AG09319 (cell line): ENCODE measurements at regions not wholly inside any gene's neighbourhood (a gene's known extent, or its start where the extent isn't known, plus 50 kb on each side); places are given as distances from the start of the nearest gene placed in this dataset.
"Not testable (repeated sequence)": the region's sequence is repeated elsewhere in the genome, so short reads cannot be mapped to it uniquely, and the experiment has no call there.

Experiments used
- DNase-seq: peaks from one replicate; pipeline ENCODE4 v3.0.0-alpha.2; 2010; ENCODE audit warnings: low read depth; ENCODE audit errors: extremely low read depth

DNA sequence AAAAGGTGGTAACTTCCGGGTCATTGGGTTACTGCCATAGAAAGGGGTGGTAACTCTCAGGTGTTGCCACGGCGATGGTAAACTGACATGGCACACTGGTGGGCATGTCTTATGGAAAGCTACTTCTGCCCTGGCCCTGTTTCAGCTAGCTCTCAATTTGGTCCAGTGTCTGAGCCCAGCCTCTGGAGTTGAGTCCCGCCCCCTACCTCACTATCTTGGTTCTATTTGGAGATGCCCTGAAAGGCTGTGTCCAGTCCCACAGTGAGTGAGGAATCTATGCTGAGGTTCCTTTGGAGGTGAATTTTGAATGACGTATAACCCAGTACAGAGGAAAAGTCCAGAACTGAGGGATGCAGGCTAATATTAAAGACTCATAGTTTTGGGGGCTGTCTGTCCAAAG is 230.4 kb upstream of the PLGLB1 start:
- not testable (repeated sequence) for DNase-seq

DNA sequence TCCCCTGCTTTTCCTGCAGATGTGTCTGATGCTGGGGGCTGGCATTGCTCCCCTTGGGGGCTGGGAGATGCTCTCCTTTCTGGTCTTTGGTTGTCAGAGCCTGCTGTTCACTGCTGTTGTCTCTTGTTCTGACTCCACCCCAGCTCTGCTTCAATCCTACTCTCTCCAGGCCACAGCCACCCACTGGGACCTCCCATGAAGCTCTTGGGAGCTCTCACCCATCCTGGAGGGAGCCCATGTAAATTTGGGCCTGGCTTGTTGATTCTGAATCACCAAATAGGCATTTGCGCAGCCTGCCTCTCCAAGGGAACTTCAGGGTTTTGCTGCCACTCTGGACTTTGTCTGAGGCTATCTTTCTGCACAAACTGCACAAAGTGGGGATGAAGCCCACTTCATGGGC is 232.9 kb upstream of the PLGLB1 start:
- DNase-seq: not testable (repeated sequence)

DNA sequence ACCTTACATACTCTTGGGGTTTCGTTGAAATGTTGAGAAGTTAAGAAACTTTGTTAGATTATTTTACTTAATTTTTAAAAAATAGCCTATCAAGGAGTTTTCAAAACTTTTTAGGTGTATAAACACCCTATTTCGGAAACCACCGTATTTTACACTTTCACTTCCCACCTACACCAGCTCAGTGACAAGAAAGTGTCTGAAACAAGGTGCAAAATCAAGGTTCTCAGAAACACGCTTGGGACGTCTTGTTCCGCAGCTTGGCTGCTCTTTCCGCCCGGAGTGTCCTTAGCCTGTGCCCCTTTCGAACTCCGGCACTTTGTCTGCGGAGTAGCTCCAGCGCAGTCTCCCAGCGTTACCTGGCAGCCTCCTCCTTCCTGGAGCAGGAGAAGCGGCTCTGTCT is 233.8 kb upstream of the PLGLB1 start:
- DNase-seq: not testable (repeated sequence)

DNA sequence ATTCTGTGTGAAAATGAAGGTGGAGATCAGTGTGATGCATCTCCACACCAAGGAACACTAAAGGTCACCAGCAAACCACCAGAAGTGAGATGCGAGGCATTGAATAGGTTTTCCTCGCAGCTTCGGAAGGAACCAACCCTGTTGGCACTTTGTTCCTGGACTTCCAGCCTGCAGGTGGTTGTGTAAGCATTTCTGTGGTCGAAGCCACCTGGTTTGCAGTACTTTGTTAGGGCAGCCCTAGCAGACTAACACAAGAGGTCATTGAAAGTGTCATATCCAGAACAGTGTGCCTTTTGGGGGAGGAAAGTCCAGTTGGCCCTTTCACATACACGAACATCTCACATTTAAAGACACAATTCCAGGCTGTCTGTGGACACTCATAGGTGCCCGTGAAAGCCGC is 237.2 kb upstream of the PLGLB1 start:
- not testable (repeated sequence) for DNase-seq

DNA sequence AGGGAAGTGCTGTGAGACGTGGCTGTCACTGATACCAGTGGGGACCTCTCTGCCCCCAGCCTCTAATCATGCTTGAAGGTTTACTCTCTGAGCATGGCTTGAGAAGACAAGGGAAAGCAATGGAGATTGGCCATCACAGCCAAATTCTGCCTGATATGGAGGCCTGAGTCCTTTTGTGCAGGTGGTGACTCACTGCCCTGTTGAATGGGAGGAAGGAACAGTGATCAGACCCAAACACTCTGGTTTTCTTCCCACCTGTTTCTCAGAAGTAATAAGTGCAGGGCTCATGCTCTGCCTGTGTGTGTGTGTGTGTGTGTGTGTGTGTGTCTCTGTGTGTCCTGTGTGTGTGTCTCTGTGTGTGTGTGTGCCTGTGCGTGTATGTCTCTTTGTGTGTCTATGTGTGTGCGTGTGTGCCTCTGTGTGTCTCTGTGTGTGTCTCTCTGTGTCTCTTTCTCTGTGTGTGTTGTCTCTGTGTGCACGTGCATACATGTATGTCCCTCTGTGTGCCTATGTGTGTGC is 240.6 kb upstream of the PLGLB1 start:
- not testable (repeated sequence) for DNase-seq

DNA sequence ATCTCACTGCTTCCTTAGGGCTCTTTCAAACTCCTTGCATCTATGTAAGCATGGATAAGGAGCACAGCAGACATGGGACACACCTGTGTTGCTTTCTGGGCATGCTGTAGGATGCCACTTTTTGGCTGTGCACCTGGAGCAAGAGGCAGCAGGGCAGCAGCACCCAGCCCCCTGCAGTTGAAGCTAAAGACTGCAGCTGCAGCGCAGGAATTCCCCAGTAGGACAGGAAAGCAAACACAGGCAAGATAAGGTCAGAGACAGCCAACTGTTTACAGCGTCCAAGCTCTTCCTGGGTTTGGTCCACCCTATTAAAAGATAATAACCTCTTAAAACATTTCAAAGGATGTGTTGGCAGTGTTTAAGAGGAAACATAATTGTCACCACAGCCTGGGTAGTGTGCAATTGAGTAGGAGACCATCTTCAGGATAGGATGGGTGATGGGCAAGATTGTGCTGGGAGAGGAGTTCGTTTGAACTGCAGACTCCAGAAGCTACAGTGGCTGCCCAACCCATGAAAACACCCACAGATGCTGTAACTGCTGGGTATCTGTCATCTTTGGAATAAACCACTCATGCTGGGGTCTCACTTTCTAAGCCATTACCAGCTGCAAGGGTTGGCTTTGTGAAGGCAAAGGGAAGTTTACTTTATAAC is 242.3 kb upstream of the PLGLB1 start:
- not testable (repeated sequence) for DNase-seq

DNA sequence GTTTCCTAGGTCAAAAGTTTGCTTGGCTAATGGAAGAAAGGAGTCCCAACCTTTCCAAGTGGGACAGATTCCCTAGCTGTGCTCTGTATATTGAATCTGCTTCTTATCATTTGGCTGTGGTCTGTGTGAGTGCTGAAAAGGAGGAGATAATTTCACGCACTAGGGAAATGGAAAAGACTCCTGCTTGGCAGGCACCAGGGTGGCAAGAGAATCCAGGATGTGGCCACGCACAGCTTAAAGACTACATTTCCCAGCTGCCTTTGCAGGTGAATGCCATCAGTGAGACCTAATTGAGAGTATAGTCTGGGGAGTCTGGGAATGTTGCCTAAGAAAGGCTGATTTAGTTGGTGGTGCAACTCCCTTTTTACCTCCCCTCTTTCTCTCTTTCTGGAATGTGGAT is 253.5 kb upstream of the PLGLB1 start:
- not testable (repeated sequence) for DNase-seq

DNA sequence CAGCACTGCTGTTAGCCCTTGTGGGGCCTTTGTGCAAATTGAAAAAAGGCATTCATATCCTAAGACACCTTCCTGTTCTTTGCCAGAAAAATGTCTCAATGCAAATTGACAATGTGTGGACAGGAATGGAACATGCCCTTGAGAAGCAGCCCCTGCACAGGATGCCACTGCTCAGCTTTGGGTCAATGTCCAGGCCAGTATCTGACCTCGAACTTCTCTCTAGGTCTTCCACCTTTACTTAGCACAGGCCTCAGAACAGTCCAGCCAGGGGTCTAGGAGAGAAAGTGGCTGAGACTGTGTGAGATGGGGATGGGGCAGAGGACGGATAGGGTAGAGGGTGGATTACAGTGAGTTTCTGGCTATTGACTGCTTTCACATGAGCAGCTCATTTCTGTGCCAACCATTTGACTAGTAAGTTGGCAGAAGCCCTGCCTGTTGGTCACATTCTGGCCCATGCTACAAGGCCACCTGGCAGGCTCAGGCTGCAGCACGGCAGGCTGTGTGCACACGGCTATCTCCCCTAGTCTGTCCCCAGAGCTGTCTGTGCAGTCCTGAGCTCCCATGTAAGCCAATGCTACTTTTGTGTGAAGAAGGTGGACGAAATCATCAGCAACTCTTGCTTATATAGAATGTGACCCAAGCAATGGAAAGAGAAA is 254.5 kb upstream of the PLGLB1 start:
- DNase-seq: not testable (repeated sequence)

DNA sequence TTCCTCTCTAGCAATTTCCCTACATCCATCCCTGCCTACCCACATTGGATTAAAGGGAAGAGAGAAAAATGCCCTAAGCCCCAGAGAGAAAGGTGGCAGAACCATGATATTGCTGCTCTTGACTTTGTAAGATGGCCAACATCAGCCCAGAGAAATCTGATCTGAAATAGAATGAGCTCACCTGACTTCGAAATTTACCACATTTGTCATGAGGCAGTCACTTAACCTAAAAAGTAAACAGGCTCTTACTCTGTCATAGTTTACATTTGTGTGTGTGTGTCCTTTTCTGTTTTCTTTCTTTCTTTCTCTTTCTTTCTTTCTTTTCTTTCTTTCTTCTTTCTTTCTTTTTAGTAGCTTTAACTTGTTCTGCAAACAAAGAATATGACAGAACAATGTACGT is 255.0 kb upstream of the PLGLB1 start:
- DNase-seq: not testable (repeated sequence)

DNA sequence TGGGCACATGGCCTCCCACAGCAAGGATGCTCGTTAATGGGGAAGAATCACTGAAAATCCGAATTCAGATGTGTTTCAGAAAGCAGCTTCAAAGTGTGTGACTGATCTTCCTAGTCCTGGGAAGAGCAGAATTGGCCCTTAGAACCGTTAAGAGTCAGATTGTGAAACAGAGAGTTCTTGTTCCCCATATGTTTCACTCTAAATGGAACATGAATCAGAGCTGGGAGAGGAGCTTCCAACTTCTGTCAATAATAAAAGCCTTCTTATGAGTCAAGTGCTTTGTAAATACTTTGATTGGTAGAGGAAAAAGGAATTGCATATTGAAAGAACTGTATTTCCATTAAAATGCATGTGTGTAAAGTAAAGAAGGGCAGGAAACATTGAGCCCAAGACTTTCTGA is 256.1 kb upstream of the PLGLB1 start:
- not testable (repeated sequence) for DNase-seq

DNA sequence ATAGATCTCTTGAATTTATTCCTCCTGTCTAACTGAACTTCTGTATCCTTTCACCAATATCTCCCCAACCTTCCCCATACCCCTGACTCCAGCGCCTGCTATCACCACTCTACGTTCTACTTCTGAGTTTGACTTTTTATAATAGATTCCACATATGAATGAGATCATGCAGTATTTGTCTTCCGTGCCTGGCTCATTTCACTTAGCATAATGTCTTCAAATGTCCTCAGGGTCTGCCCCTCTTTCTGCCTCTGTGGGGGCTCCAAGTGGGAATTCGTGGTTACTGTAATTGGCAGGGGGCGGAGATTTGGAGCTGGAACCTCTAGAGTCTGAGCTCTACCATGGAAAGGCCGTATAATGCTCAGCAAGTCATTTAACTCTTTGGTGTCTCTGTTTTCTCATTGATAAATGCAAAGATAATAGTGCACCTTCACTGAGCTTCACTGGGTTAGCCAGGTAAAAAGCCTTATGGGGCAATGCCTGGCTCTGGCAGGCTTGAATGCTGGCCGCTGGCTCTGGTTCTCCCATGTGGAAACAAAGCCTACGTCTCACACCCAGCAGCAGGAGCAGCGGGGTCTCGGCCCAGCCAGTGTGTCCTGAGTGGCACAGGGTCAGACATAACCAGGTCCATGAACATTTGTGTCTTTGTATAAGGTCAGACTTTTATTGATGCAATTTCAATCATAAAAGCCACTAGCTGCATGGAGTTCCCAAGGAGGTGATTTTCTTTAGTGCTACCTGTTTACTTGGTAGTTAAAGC is 259.1 kb upstream of the PLGLB1 start:
- not testable (repeated sequence) for DNase-seq

DNA sequence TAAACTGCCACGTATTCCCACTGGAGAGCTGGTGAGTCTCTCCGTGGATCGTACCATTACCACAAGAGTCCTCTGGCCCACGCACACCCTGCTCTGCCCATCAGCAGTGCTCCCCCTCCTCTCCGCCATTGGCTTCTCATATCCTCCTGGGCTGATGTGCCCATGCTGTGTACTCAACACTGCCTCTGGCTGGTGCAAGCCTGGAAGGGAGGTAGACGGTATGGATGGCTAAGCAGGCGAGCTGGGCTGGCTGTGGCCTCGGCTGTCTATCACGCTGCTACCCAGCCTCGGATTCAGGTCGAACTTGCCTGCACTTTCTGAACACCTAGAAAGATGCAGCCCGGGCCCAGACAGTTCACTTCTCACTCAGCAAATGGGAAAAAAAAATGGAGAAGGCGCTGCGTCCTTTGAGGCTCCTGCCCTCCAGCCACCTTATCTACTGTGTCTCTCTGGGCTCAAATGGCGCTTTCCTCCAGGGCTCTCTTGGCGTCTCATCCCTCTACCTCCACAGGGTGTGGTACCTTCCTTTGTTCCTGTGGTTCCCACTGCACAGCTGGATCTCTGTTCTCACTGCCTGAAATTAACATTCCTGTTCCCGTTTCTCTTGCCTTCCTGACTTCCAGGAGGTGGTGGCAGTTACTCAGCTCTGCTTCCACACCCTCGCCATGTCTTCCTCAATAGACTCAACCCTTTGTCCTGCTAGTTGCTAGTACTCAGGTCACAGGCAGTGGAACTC is 262.3 kb upstream of the PLGLB1 start:
- DNase-seq: not testable (repeated sequence)

DNA sequence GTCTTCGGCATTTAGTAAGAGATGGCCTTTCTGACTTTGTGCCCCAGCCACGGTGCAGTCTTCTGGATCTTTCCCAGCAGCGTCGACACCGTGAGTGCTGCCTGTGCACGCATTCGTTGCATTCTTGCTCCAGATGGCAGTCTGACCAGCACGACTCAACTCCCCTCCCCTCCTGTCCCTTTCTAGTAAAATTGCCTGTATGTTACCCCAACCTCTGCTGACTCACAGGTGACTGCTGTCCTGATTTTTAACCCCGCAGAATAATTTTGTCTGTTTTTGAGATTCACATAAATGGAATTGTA is 262.8 kb upstream of the PLGLB1 start:
- DNase-seq: not testable (repeated sequence)

DNA sequence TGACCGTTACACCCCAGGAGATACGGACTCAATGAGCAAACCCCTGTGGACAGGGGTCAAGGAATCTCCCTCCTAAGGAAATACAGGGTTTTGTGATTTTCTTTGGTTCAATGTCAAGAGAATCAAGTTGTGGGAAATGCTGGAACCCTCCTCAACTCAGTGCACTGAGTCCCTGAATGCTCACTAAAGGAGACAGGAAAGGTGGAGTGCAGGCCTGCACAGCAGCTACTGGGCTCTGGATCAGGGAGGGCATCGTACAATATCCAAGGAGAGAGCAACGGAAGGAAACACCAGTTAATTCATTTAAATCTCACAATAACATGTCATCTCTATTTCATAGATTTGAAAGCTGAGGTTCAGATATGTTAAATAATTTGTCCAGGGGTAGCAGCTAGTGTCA is 263.5 kb upstream of the PLGLB1 start:
- DNase-seq: not testable (repeated sequence)

DNA sequence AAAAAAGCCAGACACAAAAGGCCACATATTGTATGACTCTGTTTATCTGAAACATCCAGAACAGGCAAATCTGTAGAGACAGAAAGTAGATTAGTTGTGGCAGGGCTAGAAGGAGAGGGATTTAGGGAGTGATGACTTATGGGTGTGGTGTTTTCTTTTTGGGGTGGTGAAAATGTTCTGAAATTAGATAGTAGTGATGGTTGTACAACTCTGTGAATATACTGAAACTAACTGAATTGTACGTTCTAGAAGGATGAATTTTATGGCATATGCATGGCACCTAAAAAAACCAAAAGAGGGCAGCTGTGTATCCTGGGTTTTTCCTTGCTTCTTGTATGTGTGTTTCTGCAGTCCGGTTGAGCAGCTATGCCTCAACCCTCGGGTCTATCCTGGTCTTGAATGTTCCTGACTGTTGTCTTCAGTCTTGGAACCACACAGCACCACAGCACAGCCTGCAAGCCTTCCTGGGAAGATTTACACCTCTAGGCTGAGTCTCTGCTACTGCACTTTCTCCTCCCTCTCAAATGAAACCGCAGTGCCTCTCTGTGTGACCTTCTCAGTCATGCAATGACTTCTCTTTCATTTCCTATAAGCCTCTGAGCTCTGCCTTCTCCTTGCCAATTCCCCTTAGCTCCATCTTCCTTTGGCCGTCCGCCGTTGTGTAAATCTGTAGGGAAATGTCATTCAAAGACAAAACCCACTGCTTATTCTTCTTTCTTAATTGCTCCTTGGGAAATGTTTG is 269.1 kb upstream of the PLGLB1 start:
- not testable (repeated sequence) for DNase-seq

DNA sequence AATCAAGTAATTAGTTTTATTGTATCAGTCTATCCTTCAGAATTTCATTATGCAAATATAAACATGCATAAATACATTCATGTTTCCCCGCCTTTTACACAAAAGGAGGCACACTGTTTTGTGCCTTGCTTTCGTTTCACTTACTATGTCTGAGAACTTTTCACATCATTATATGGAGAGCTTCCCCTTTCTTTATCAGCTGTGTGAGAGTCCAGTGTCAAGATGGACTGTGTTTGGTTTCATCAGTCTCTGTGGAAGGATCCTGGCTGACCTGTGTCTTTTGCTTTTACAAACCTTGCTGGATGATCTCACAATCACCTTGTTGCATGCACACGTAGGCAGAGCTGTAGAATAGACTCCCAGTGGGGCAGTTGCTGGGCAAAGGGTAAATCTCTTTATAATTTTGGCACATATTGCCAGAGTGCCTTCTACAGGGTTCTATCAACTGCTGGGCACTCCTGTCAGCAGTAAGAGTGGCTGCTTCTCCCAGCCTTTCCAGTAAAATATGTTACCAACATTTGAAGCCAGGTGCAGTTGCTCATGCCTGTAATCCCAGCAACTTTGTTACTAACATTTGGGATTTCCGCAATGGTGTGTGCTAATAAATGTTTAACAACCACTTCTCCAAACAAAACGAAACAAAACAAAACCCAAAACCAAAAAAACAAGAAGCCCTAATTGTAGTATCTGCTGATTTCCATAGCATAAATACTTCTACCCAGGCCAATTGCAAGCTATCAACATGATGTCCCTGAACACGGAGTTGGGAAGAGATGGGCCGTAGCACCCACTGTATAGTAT is 270.0 kb upstream of the PLGLB1 start:
- DNase-seq: not testable (repeated sequence)

DNA sequence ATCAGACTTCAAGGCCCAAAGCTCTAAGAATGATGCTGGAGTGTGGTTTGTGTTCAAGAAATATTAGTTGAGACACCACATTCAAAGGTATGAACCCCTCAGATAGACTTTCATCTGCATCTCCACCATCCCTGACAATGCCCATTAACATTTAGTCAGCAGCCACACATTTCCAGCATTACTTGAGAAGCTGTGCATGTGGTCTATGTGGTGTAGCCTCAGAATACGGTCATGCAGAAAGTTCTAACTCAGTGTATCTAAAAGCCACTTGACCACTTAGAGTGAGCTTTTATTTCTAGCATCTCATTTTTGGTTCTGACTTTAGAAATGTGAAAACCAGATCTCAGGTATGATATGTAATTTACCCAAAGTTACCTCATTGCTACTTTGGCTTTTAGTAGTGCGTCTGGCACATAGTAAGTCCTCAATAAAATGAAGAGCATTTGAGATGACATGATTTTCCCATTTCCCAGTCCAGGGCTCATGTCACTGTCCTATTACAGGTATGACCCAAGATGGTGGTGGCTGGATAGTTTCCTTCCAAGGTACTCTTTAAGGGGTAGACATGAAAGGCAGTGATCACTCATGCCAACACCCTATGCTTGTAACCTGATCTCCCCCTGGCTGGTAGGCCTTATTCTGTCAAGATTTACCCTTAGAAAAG is 272.4 kb upstream of the PLGLB1 start:
- DNase-seq: not testable (repeated sequence)

DNA sequence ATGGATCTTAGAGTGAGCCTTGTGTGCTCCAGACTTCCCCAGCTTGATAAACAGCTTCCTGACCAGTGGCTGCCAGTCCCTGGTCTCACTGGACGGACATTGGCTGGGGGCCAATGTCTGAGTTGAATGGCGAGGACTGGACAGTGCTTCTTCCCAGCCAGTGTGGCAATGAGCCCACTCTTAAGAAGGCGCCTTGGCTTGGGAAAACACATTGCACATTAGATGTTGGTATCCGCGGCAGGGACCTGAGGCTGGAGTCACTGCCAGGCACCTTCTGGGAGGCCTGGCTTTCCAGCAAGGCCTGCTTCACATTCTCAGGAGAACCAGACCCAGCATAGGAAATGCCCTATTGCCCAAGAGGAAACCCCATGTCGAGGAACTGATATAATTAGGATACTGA is 273.5 kb upstream of the PLGLB1 start:
- DNase-seq: not testable (repeated sequence)

DNA sequence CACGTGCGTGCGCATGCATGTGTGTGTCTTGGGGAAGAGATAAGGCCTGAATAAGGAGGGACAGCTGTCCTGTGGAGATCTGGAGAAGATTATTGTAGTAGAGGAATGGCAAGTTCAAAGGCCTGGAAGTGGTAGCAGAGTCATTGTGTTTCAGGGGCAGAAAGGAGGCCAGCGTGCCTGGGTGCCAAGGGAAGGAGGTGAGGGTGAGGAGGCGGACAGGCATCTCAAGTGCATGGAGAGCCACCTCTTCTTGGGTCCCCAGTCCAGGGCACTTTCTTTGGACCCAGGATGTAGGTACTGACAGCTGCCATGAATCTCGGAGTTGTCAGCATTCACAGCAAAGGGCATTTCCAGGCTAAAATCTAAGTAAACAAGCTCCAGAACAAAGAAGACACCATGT is 279.7 kb upstream of the PLGLB1 start:
- not testable (repeated sequence) for DNase-seq
